ENCODE measurements at regions not wholly inside any gene's neighbourhood (a gene's known extent, or its start where the extent isn't known, plus 50 kb on each side); places are given as distances from the start of the nearest gene placed in this dataset.

DNA sequence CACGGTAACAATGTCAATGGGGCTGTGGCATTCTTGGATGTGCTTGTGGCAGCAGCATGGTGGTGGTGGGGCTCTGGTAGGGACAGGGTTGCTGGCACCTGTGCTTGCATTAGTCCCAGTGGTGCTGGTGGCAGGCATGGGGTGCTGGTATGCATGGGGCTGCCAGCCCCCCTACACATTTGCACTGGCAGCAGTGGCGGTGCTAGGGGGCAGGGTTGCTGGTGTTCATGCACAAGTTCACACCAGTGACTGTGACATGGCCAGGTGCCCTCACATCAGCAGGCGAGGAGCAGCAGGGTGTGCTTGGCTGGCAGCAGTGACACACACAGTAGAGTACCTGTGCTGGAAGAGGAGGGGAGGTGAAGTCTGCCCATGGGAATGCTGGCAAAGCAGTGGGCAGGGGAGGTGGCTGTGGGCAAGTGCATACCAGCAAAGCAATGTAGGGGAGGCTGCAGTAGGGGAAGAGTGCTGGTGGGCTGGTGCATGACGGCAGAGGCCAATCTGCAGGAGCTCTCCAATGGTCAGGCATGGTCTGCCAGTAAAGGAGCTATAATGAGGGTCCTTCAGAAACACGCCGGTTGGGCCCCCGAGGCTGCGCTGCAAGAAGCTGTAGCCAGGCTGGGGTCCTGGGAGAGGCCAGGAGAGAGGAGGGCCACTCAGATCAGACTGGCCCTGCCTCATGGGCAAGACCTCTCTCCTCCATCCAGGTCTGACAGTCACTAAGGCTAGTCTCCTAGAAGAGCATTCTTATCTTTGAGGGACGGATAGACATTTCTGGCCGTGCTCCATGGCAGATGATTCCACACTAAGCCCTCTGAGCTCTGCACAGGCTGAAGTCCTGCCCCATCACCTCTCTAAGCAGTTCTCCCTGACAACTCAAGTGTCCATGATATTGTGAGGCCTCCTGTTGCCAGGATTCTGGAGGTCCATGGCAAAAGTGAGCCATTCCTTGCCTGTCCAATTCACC is 406.4 kb downstream of the SEMA3D start:
- Histone ChIP-seq H3K27me3 (no peaks in the 10 kb centered on the region), H3K9me3 (no peaks in the 10 kb centered on the region), H3K36me3 (no peaks in the 10 kb centered on the region), H3K4me1 (ENCODE audit: insufficient read depth) (no peaks in the 10 kb centered on the region), H3K27ac (no peak overlapping the region), H3K4me3 (no peak overlapping the region)
- TF ChIP-seq, protein P1, sequence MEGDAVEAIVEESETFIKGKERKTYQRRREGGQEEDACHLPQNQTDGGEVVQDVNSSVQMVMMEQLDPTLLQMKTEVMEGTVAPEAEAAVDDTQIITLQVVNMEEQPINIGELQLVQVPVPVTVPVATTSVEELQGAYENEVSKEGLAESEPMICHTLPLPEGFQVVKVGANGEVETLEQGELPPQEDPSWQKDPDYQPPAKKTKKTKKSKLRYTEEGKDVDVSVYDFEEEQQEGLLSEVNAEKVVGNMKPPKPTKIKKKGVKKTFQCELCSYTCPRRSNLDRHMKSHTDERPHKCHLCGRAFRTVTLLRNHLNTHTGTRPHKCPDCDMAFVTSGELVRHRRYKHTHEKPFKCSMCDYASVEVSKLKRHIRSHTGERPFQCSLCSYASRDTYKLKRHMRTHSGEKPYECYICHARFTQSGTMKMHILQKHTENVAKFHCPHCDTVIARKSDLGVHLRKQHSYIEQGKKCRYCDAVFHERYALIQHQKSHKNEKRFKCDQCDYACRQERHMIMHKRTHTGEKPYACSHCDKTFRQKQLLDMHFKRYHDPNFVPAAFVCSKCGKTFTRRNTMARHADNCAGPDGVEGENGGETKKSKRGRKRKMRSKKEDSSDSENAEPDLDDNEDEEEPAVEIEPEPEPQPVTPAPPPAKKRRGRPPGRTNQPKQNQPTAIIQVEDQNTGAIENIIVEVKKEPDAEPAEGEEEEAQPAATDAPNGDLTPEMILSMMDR (IDR thresholded peaks at IDR 0.05) = no peak
- TF ChIP-seq EP300 (IDR thresholded peaks at IDR 0.05) (no peak), POLR2A (IDR thresholded peaks at IDR 0.05) (no peak)
- intact Hi-C loops (cut with DNase I) = no loop called here
- 89 to 91% (median 90%) methylated on average over 10 of the region's 10 CpGs for WGBS, 3 donors
- peak in 1 of 5 donors; percentile 13 for DNase-seq

DNA sequence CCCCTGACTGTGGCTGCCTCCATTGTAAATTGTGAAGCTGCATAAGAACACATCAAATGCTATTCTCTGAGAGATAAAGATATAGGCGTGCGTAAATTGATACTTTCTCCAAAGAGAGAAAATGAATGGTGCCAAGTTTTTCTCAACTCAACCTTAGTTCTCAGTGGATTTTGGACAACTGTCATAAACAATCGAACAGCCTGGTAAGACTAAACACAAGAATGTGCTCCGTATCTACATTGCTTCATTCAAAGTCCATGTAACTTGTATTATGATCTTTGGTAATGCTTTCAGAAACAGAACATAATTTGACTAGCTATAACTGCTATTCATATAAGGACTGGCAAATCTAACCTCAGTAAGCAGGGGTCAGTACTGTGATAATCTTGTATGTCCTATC is 429.1 kb downstream of the SEMA3D start:
- H3K36me3 ChIP-seq = no peaks in the 10 kb centered on the region
- no peaks in the 10 kb centered on the region for H3K9me3 ChIP-seq
- intact Hi-C loops (cut with DNase I) = no loop called here
- TF ChIP-seq POLR2A (IDR thresholded peaks at IDR 0.05) (no peak), EP300 (IDR thresholded peaks at IDR 0.05) (no peak)
- TF ChIP-seq, protein P1 (IDR thresholded peaks at IDR 0.05) = no peak
- no peak for DNase-seq
- 79 to 89% (median 86%) methylated on average over 4 of the region's 4 CpGs for WGBS, 3 donors
- no peaks in the 10 kb centered on the region for H3K27me3 ChIP-seq
- H3K4me3 ChIP-seq = no peak overlapping the region
- no peak overlapping the region for H3K27ac ChIP-seq
- no peaks in the 10 kb centered on the region for H3K4me1 ChIP-seq (ENCODE audit: insufficient read depth)

DNA sequence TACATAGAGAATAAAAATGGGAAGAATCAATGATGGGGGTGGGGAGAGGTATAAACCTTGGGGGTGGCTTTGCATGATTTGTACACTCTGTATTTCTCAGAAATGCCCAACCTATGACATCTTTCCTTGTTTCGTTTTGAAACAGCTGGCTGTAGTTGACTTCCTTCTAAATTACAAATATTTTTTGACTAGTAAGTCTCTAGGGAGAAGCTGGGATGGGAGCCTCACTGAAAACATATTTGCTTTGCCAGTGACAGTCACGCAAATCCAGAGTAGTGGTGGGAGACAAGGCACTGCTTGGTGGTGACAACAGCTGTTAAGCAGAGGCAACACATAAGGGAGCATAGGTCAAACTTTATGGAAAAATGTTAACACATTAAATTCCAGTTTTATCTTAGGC is 440.5 kb downstream of the SEMA3D start:
- no peaks in the 10 kb centered on the region for H3K36me3 ChIP-seq
- 8 to 29% (median 16%) methylated on average over 2 of the region's 2 CpGs for WGBS, 3 donors

DNA sequence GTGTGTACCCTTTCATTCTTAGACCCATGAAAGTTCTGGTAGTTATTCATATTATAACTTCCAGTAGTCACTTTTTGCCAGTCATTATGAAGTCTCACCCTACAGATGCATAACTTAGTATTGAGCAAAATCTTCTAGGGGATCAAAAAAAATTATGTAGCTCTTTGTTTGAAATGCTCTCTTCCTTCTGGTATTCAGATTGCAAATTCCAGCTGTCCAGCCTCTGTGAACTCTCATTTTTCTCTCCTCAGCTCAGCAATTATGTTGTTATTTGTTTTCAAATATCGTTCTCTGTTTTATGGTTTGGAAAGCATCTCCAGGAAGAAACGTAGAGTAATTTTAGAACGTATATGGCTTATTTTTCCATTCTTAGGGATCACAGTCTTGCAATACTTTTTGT is 442.5 kb downstream of the SEMA3D start:
- intact Hi-C loops (cut with DNase I) = no loop called here
- TF ChIP-seq, protein P1 (IDR thresholded peaks at IDR 0.05) = no peak
- TF ChIP-seq POLR2A (IDR thresholded peaks at IDR 0.05) (no peak), EP300 (IDR thresholded peaks at IDR 0.05) (no peak)

More for the DNA sequence above, 440.5 kb downstream of the SEMA3D start:
- TF ChIP-seq EP300 (IDR thresholded peaks at IDR 0.05) (no peak), POLR2A (IDR thresholded peaks at IDR 0.05) (no peak)
- TF ChIP-seq, protein P1 (IDR thresholded peaks at IDR 0.05) = no peak
- no peaks in the 10 kb centered on the region for H3K27me3 ChIP-seq
- H3K4me1 ChIP-seq (ENCODE audit: insufficient read depth) = no peaks in the 10 kb centered on the region
- intact Hi-C loops (cut with DNase I) = no loop called here
- H3K4me3 ChIP-seq = no peak overlapping the region
- no peak overlapping the region for H3K27ac ChIP-seq
- H3K9me3 ChIP-seq = no peaks in the 10 kb centered on the region
- no peak for DNase-seq

More for the DNA sequence above, 442.5 kb downstream of the SEMA3D start:
- Histone ChIP-seq H3K9me3 (no peaks in the 10 kb centered on the region), H3K27ac (no peak overlapping the region), H3K27me3 (no peaks in the 10 kb centered on the region), H3K36me3 (no peaks in the 10 kb centered on the region), H3K4me3 (no peak overlapping the region), H3K4me1 (ENCODE audit: insufficient read depth) (no peaks in the 10 kb centered on the region)
- no peak for DNase-seq
- WGBS, 3 donors = 23 to 46% (median 34%) methylated on average over 3 of the region's 3 CpGs

All from ovary (tissue), 7 donors.